Astrocyte of the hippocampus (primary cell): ENCODE measurements at regions not wholly inside any gene's neighbourhood (a gene's known extent, or its start where the extent isn't known, plus 50 kb on each side); places are given as distances from the start of the nearest gene placed in this dataset.
"Not testable (repeated sequence)": the region's sequence is repeated elsewhere in the genome, so short reads cannot be mapped to it uniquely, and the experiment has no call there.

Experiments
- DNase-seq: peaks from one replicate; pipeline ENCODE4 v3.0.0; 2011; ENCODE audit warnings: low read depth, low spot score

- no peak for DNase-seq
Measured at GRCh38 chr7:142443216-142444010, 185.6 kb upstream of the PRSS58 start.

- no peak for DNase-seq
Measured at GRCh38 chr7:142442396-142442795, 184.5 kb upstream of the PRSS58 start.

GRCh38 chr7:142440906-142441411 is 183.1 kb upstream of the PRSS58 start:
- no peak for DNase-seq

- DNase-seq = peak; percentile 82
Measured at GRCh38 chr7:142440219-142440905, 182.5 kb upstream of the PRSS58 start.

GRCh38 chr7:142439739-142440138 is 181.9 kb upstream of the PRSS58 start:
- DNase-seq = no peak

GRCh38 chr7:142438923-142439515 is 181.2 kb upstream of the PRSS58 start:
- no peak for DNase-seq

GRCh38 chr7:142438235-142438922 is 180.5 kb upstream of the PRSS58 start:
- peak; percentile 23 for DNase-seq

GRCh38 chr7:142437741-142438140 is 179.9 kb upstream of the PRSS58 start:
- DNase-seq = no peak

GRCh38 chr7:142436601-142437000 is 178.7 kb upstream of the PRSS58 start:
- DNase-seq = no peak

GRCh38 chr7:142435606-142436005 is 177.7 kb upstream of the PRSS58 start:
- DNase-seq = not testable (repeated sequence)

GRCh38 chr7:142434666-142435167 is 176.9 kb upstream of the PRSS58 start:
- no peak for DNase-seq

- DNase-seq = not testable (repeated sequence)
Measured at GRCh38 chr7:142434133-142434532, 176.3 kb upstream of the PRSS58 start.

- DNase-seq = no peak
Measured at GRCh38 chr7:142432377-142432776, 174.5 kb upstream of the PRSS58 start.

- DNase-seq = no peak
Measured at GRCh38 chr7:142431491-142431890, 173.6 kb upstream of the PRSS58 start.

- no peak for DNase-seq
Measured at GRCh38 chr7:142428094-142428493, 170.2 kb upstream of the PRSS58 start.

- no peak for DNase-seq
Measured at GRCh38 chr7:142425281-142425680, 167.4 kb upstream of the PRSS58 start.

GRCh38 chr7:142422621-142423020 is 164.8 kb upstream of the PRSS58 start:
- DNase-seq = no peak

GRCh38 chr7:142420554-142421362 is 162.9 kb upstream of the PRSS58 start:
- DNase-seq = peak; percentile 46

- no peak for DNase-seq
Measured at GRCh38 chr7:142418326-142418725, 160.5 kb upstream of the PRSS58 start.

GRCh38 chr7:142414915-142415314 is 157.1 kb upstream of the PRSS58 start:
- DNase-seq = no peak

GRCh38 chr7:142414135-142414534 is 156.3 kb upstream of the PRSS58 start:
- DNase-seq = no peak
